K562 (cell line): ENCODE measurements at regions not wholly inside any gene's neighbourhood (a gene's known extent, or its start where the extent isn't known, plus 50 kb on each side); places are given as distances from the start of the nearest gene placed in this dataset.

Experiments
- ATAC-seq: fragments of 200-7000 bp; cut with Tn5 transposase; 3 replicates; pipeline ENCODE4 v1.9.1; 2020; ENCODE audit warnings: moderate library complexity
- BruUV-seq: library from RNA; stranded (reverse); fragments of 400-500 nt; replicated peaks from 2 replicates; lab custom pipeline; 2021; lab: Mats Ljungman, UMichigan
- CTCF ChIA-PET: fragments of 300-600 bp; formaldehyde crosslinking; extraction: SDS; loops from one replicate; lab custom pipeline; 2021; ENCODE audit warnings: low intra/inter-chr PET ratio; lab: Yijun Ruan, JAX
- POLR2A ChIA-PET: fragments of 300-600, 350-650 bp; sonication (Branson Sonifier 250); formaldehyde crosslinking; extraction: SDS; loops from one replicate; lab custom pipeline; 2021; ENCODE audit warnings: antibody characterized with exemption, inconsistent platforms; lab: Yijun Ruan, JAX
- DNase-seq, 4 experiments: peaks; one replicate each; pipeline versions ENCODE4 v3.0.0 to v3.0.0-alpha.2; 2011 to 2018; ENCODE audit warnings: low spot score in 3 of 4, mixed read lengths in 3 of 4; ENCODE audit errors: extremely low read depth in 1 of 4
- FAIRE-seq: peaks from 2 replicates; lab custom pipeline; 2011; peaks lifted over from hg19 to GRCh38; lab: Jason Lieb, UNC
- H2AFZ ChIP-seq: 2 replicates; pipeline ENCODE4 v1.6.0; 2011; ENCODE audit warnings: low read depth, low read length, control low read depth, inconsistent platforms
- H3K27ac ChIP-seq: fragments of 200-600 bp; 3 replicates; pipeline ENCODE4 v1.8.0; 2011; ENCODE audit warnings: low read depth, mild to moderate bottlenecking, control low read depth, inconsistent platforms, low read length, moderate library complexity, mixed read lengths; ENCODE audit errors: extremely low read depth
- H3K27me3 ChIP-seq, 2 experiments: fragments of 300-600 bp in 1 of 2; 2 replicates in 1 of 2; 3 replicates in 1 of 2; pipeline versions ENCODE4 v1.6.0 to v1.8.0; 2011; ENCODE audit warnings: inconsistent platforms in 2 of 2, low read length in 2 of 2, mild to moderate bottlenecking in 1 of 2, mixed read lengths in 1 of 2, moderate library complexity in 1 of 2; ENCODE audit not compliant: control insufficient read depth in 2 of 2, insufficient read depth in 2 of 2
- H3K36me3 ChIP-seq: fragments of 300-600 bp; 3 replicates; pipeline ENCODE4 v1.8.0; 2011; ENCODE audit warnings: mild to moderate bottlenecking, low read length, inconsistent platforms; ENCODE audit not compliant: control insufficient read depth, insufficient read depth
- H3K4me1 ChIP-seq, 2 experiments: fragments of 200-600 bp in 1 of 2; replicated peaks in 1 of 2; 2 replicates in 1 of 2; 3 replicates in 1 of 2; pipeline versions ENCODE4 v1.5.1 to v1.8.0; 2011; ENCODE audit warnings: inconsistent platforms in 2 of 2, low read length in 2 of 2, mild to moderate bottlenecking in 1 of 2, mixed read lengths in 1 of 2, moderate library complexity in 1 of 2; ENCODE audit not compliant: control insufficient read depth in 2 of 2, insufficient read depth in 2 of 2
- H3K4me2 ChIP-seq: 2 replicates; pipeline ENCODE4 v1.6.1; 2011; ENCODE audit warnings: low read length, control low read depth, inconsistent platforms, mixed read lengths; ENCODE audit not compliant: insufficient read depth
- H3K4me3 ChIP-seq: fragments of 200-600 bp; sonication (generic), shearing (Covaris generic); 2 replicates; pipeline ENCODE4 v1.5.1; 2016; ENCODE audit warnings: control low read depth, inconsistent platforms
- H3K79me2 ChIP-seq: fragments of 200-600 bp; 3 replicates; pipeline ENCODE4 v1.8.0; 2011; ENCODE audit warnings: low read length, inconsistent platforms; ENCODE audit not compliant: control insufficient read depth, insufficient read depth
- H3K9ac ChIP-seq, 2 experiments: 2 replicates each; pipeline versions ENCODE4 v1.6.0 to v1.6.1; 2011; ENCODE audit warnings: low read depth in 2 of 2, low read length in 2 of 2, control low read depth in 1 of 2, inconsistent platforms in 1 of 2, mild to moderate bottlenecking in 1 of 2, mixed read lengths in 1 of 2; ENCODE audit not compliant: insufficient read depth in 1 of 2
- H3K9me1 ChIP-seq: one replicate; pipeline ENCODE4 v1.6.0; 2011; ENCODE audit warnings: inconsistent platforms, mild to moderate bottlenecking, low read length, moderate library complexity; ENCODE audit not compliant: control insufficient read depth, insufficient read depth
- H3K9me3 ChIP-seq: replicated peaks from 2 replicates; pipeline ENCODE4 v1.5.1; 2011; ENCODE audit warnings: low read depth, low read length, inconsistent platforms; ENCODE audit not compliant: control insufficient read depth, insufficient read depth
- H4K20me1 ChIP-seq: replicated peaks from 2 replicates; pipeline ENCODE4 v1.6.1; 2011; ENCODE audit warnings: low read length, inconsistent platforms, mixed read lengths; ENCODE audit not compliant: control insufficient read depth, insufficient read depth
- DIDO1 ChIP-seq: fragments of 450-650 bp; IDR thresholded peaks from 2 replicates; pipeline ENCODE4 v1.6.1; 2016; ENCODE audit warnings: low read depth, missing biosample characterization, missing genetic modification characterization
- HOXB6 ChIP-seq: fragments of 250-450 bp; sonication (Bioruptor Pico); IDR thresholded peaks from 2 replicates; pipeline ENCODE4 v1.5.1; 2022; ENCODE audit warnings: mild to moderate bottlenecking, borderline replicate concordance
- NFIX ChIP-seq: fragments of 250-450 bp; sonication (Bioruptor Pico); IDR thresholded peaks from 2 replicates; pipeline ENCODE4 v1.4.0; 2020; ENCODE audit warnings: low read depth, mild to moderate bottlenecking, moderate library complexity
- NR2F6 ChIP-seq: fragments of 450-650 bp; formaldehyde crosslinking; IDR thresholded peaks from 2 replicates; pipeline ENCODE4 v1.4.0; 2020; ENCODE audit warnings: mild to moderate bottlenecking
- SMARCA4 ChIP-seq: fragments of 450-650 bp; IDR thresholded peaks from 2 replicates; pipeline ENCODE4 v1.6.1; 2016
- ZNF324 ChIP-seq: fragments of 250-450 bp; sonication (Bioruptor Pico); IDR thresholded peaks from 2 replicates; pipeline ENCODE4 v1.4.0; 2020; ENCODE audit warnings: mild to moderate bottlenecking
- ZNF76 ChIP-seq: fragments of 250-450 bp; sonication (Bioruptor Pico); IDR thresholded peaks from 2 replicates; pipeline ENCODE4 v1.4.0; 2020; ENCODE audit warnings: mild to moderate bottlenecking, moderate library complexity, borderline replicate concordance
- in situ Hi-C: fragments of 300-500 bp; cut with MboI; formaldehyde crosslinking; loops from 4 replicates; pipeline ENCODE4 v1.15.0; 2018; ENCODE audit warnings: inconsistent platforms, mixed read lengths
- intact Hi-C: fragments of 100-400 bp; cut with micrococcal nuclease; formaldehyde crosslinking; loops from 2 replicates; pipeline ENCODE4 v1.14.2; 2022
- TF ChIP-seq, protein P1 (sequence below): sonication (generic); formaldehyde crosslinking; IDR thresholded peaks from 2 replicates; pipeline ENCODE4 v1.8.0; 2023; ENCODE audit warnings: missing genetic modification reagents, mild to moderate bottlenecking, borderline replicate concordance
- TF ChIP-seq, protein P2 (sequence below): fragments of 150-350 bp; IDR thresholded peaks from 2 replicates; pipeline ENCODE4 v1.6.1; 2014; ENCODE audit warnings: low read depth, mild to moderate bottlenecking, low read length, borderline replicate concordance
- TF ChIP-seq, protein P3 (sequence below), 2 experiments: fragments of 450-650 bp; IDR thresholded peaks; 2 replicates each; pipeline ENCODE4 v1.6.1; 2018; ENCODE audit warnings: mild to moderate bottlenecking in 2 of 2, low read depth in 1 of 2; ENCODE audit not compliant: partially characterized antibody in 2 of 2

DNA sequence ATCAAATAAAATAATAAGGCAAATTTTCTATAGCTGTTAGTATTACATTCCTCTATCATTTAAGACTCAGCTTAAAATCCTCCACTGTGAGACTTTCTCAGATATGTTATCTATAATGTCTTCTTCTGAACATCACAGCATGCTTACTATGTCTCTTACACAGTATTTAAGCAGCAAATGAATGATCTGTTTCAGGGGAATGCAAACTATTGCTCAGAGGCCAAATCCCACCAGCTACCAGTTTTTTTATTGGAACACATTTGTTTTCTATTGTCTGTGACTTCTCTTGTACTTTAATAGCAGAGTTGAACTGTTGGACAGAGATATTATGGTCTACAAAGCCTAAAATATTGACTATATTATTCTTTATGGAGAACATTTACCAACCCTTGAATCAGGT is 59.6 kb downstream of the C3orf38 start:
- in situ Hi-C loops = loop anchor here (25.0 kb wide), 1 partner anchor 1878 kb away; no protein-coding TSS in a partner anchor
- TF ChIP-seq HOXB6 (CRISPR knock-in tag) (no peak), SMARCA4 (no peak), DIDO1 (tag) (no peak), NR2F6 (no peak), ZNF76 (no peak), ZNF324 (CRISPR knock-in tag) (no peak), NFIX (CRISPR knock-in tag) (no peak)
- TF ChIP-seq, protein P1, sequence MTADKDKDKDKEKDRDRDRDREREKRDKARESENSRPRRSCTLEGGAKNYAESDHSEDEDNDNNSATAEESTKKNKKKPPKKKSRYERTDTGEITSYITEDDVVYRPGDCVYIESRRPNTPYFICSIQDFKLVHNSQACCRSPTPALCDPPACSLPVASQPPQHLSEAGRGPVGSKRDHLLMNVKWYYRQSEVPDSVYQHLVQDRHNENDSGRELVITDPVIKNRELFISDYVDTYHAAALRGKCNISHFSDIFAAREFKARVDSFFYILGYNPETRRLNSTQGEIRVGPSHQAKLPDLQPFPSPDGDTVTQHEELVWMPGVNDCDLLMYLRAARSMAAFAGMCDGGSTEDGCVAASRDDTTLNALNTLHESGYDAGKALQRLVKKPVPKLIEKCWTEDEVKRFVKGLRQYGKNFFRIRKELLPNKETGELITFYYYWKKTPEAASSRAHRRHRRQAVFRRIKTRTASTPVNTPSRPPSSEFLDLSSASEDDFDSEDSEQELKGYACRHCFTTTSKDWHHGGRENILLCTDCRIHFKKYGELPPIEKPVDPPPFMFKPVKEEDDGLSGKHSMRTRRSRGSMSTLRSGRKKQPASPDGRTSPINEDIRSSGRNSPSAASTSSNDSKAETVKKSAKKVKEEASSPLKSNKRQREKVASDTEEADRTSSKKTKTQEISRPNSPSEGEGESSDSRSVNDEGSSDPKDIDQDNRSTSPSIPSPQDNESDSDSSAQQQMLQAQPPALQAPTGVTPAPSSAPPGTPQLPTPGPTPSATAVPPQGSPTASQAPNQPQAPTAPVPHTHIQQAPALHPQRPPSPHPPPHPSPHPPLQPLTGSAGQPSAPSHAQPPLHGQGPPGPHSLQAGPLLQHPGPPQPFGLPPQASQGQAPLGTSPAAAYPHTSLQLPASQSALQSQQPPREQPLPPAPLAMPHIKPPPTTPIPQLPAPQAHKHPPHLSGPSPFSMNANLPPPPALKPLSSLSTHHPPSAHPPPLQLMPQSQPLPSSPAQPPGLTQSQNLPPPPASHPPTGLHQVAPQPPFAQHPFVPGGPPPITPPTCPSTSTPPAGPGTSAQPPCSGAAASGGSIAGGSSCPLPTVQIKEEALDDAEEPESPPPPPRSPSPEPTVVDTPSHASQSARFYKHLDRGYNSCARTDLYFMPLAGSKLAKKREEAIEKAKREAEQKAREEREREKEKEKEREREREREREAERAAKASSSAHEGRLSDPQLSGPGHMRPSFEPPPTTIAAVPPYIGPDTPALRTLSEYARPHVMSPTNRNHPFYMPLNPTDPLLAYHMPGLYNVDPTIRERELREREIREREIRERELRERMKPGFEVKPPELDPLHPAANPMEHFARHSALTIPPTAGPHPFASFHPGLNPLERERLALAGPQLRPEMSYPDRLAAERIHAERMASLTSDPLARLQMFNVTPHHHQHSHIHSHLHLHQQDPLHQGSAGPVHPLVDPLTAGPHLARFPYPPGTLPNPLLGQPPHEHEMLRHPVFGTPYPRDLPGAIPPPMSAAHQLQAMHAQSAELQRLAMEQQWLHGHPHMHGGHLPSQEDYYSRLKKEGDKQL (CRISPR knock-in tag) = no peak
- TF ChIP-seq, protein P2, sequence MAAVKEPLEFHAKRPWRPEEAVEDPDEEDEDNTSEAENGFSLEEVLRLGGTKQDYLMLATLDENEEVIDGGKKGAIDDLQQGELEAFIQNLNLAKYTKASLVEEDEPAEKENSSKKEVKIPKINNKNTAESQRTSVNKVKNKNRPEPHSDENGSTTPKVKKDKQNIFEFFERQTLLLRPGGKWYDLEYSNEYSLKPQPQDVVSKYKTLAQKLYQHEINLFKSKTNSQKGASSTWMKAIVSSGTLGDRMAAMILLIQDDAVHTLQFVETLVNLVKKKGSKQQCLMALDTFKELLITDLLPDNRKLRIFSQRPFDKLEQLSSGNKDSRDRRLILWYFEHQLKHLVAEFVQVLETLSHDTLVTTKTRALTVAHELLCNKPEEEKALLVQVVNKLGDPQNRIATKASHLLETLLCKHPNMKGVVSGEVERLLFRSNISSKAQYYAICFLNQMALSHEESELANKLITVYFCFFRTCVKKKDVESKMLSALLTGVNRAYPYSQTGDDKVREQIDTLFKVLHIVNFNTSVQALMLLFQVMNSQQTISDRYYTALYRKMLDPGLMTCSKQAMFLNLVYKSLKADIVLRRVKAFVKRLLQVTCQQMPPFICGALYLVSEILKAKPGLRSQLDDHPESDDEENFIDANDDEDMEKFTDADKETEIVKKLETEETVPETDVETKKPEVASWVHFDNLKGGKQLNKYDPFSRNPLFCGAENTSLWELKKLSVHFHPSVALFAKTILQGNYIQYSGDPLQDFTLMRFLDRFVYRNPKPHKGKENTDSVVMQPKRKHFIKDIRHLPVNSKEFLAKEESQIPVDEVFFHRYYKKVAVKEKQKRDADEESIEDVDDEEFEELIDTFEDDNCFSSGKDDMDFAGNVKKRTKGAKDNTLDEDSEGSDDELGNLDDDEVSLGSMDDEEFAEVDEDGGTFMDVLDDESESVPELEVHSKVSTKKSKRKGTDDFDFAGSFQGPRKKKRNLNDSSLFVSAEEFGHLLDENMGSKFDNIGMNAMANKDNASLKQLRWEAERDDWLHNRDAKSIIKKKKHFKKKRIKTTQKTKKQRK = no peak
- TF ChIP-seq, protein P3, sequence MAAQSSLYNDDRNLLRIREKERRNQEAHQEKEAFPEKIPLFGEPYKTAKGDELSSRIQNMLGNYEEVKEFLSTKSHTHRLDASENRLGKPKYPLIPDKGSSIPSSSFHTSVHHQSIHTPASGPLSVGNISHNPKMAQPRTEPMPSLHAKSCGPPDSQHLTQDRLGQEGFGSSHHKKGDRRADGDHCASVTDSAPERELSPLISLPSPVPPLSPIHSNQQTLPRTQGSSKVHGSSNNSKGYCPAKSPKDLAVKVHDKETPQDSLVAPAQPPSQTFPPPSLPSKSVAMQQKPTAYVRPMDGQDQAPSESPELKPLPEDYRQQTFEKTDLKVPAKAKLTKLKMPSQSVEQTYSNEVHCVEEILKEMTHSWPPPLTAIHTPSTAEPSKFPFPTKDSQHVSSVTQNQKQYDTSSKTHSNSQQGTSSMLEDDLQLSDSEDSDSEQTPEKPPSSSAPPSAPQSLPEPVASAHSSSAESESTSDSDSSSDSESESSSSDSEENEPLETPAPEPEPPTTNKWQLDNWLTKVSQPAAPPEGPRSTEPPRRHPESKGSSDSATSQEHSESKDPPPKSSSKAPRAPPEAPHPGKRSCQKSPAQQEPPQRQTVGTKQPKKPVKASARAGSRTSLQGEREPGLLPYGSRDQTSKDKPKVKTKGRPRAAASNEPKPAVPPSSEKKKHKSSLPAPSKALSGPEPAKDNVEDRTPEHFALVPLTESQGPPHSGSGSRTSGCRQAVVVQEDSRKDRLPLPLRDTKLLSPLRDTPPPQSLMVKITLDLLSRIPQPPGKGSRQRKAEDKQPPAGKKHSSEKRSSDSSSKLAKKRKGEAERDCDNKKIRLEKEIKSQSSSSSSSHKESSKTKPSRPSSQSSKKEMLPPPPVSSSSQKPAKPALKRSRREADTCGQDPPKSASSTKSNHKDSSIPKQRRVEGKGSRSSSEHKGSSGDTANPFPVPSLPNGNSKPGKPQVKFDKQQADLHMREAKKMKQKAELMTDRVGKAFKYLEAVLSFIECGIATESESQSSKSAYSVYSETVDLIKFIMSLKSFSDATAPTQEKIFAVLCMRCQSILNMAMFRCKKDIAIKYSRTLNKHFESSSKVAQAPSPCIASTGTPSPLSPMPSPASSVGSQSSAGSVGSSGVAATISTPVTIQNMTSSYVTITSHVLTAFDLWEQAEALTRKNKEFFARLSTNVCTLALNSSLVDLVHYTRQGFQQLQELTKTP (IDR thresholded peaks at IDR 0.05; ENCODE audit: low read depth in 1 of 2, partially characterized antibody in 2 of 2) = no peak

More for the DNA sequence above, 59.6 kb downstream of the C3orf38 start:
- Histone ChIP-seq H3K27me3 (no peaks in the 10 kb centered on the region), H3K4me3 (no peak overlapping the region), H4K20me1 (no peaks in the 10 kb centered on the region), H3K79me2 (no peaks in the 10 kb centered on the region), H3K9me1 (no peaks in the 10 kb centered on the region), H3K36me3 (no peaks in the 10 kb centered on the region), H3K9ac (no peak overlapping the region), H3K27ac (no peak overlapping the region), H3K9me3 (no peaks in the 10 kb centered on the region), H2AFZ (no peak overlapping the region), H3K4me2 (no peak overlapping the region), H3K4me1 (no peaks in the 10 kb centered on the region)
- ChIA-PET POLR2A (no interaction called here), CTCF (no interaction called here)
- ATAC-seq = no peak
- no peak for FAIRE-seq
- DNase-seq = no peak
- intact Hi-C loops = loop anchor here (5.0 to 10.0 kb wide), 2 partner anchors 888 to 1975 kb away; no protein-coding TSS in a partner anchor
- no TSS peak for BruUV-seq
